ENCODE measurements at regions not wholly inside any gene's neighbourhood (a gene's known extent, or its start where the extent isn't known, plus 50 kb on each side); places are given as distances from the start of the nearest gene placed in this dataset.

- TF ChIP-seq CTCF (IDR thresholded peaks at IDR 0.05) (no peak), POLR2A (IDR thresholded peaks at IDR 0.05) (no peak)
- intact Hi-C loops (cut with DNase I; ENCODE audit: low total_unique reads): no loop called here
- DNase-seq (ENCODE audit: low spot score in 2 of 2): no peak
- 67 to 68% methylated on average over 3 of the region's 3 CpGs for WGBS, 2 donors
- H3K4me3 ChIP-seq (ENCODE audit: low read depth, poor library complexity, severe bottlenecking): no peak overlapping the region
These were observed 580.5 kb upstream of the NRXN1 start for GRCh38 chr2:51612387-51612786.

- no peak for DNase-seq (ENCODE audit: low spot score in 2 of 2)
- WGBS, 2 donors: 94% methylated on average over 5 of the region's 5 CpGs
- TF ChIP-seq CTCF (IDR thresholded peaks at IDR 0.05) (no peak), POLR2A (IDR thresholded peaks at IDR 0.05) (no peak)
- intact Hi-C loops (cut with DNase I; ENCODE audit: low total_unique reads): no loop called here
- H3K4me3 ChIP-seq (ENCODE audit: low read depth, poor library complexity, severe bottlenecking): no peak overlapping the region
These were observed 569.8 kb upstream of the NRXN1 start for GRCh38 chr2:51601706-51602105.

- intact Hi-C loops (cut with DNase I; ENCODE audit: low total_unique reads): no loop called here
- no peak for DNase-seq (ENCODE audit: low spot score in 2 of 2)
- no peak for TF ChIP-seq POLR2A (IDR thresholded peaks at IDR 0.05)
- TF ChIP-seq CTCF (IDR thresholded peaks at IDR 0.05): no peak
- no peak overlapping the region for H3K4me3 ChIP-seq (ENCODE audit: low read depth, poor library complexity, severe bottlenecking)
These were observed 565.2 kb upstream of the NRXN1 start for GRCh38 chr2:51597086-51597485.

GRCh38 chr2:51595836-51596235, 563.9 kb upstream of the NRXN1 start:
- intact Hi-C loops (cut with DNase I; ENCODE audit: low total_unique reads): no loop called here
- DNase-seq (ENCODE audit: low spot score in 2 of 2): no peak
- no peak for TF ChIP-seq POLR2A (IDR thresholded peaks at IDR 0.05)
- no peak for TF ChIP-seq CTCF (IDR thresholded peaks at IDR 0.05)
- no peak overlapping the region for H3K4me3 ChIP-seq (ENCODE audit: low read depth, poor library complexity, severe bottlenecking)

GRCh38 chr2:51581636-51582267, 549.8 kb upstream of the NRXN1 start:
- intact Hi-C loops (cut with DNase I; ENCODE audit: low total_unique reads): no loop called here
- 84 to 91% methylated on average over 22 of the region's 22 CpGs for WGBS, 2 donors
- no peak overlapping the region for H3K4me3 ChIP-seq (ENCODE audit: low read depth, poor library complexity, severe bottlenecking)
- TF ChIP-seq POLR2A (IDR thresholded peaks at IDR 0.05) (no peak), CTCF (IDR thresholded peaks at IDR 0.05) (no peak)
- DNase-seq (ENCODE audit: low spot score in 2 of 2): no peak

- TF ChIP-seq CTCF (IDR thresholded peaks at IDR 0.05) (no peak), POLR2A (IDR thresholded peaks at IDR 0.05) (no peak)
- intact Hi-C loops (cut with DNase I; ENCODE audit: low total_unique reads): no loop called here
- DNase-seq (ENCODE audit: low spot score in 2 of 2): no peak
- WGBS, 2 donors: 100% methylated on average over 1 of the region's 1 CpG
- H3K4me3 ChIP-seq (ENCODE audit: low read depth, poor library complexity, severe bottlenecking): no peak overlapping the region
These were observed 547.5 kb upstream of the NRXN1 start for GRCh38 chr2:51579412-51579811.

All from lower leg skin (tissue), 4 donors.